HFFc6 (cell line): ENCODE measurements at regions not wholly inside any gene's neighbourhood (a gene's known extent, or its start where the extent isn't known, plus 50 kb on each side); places are given as distances from the start of the nearest gene placed in this dataset.

ENCODE experiments used
- DNase-seq: peaks from one replicate; pipeline ENCODE4 v3.0.0-alpha.2; 2018
- H3K27ac Mint-ChIP-seq: 2 replicates; pipeline ENCODE4 v1.8.0; 2020; ENCODE audit warnings: mild to moderate bottlenecking, mixed read lengths
- H3K27me3 Mint-ChIP-seq: 2 replicates; pipeline ENCODE4 v1.8.0; 2021; ENCODE audit warnings: mild to moderate bottlenecking, moderate library complexity, mixed read lengths; ENCODE audit not compliant: insufficient read depth
- H3K36me3 Mint-ChIP-seq: 2 replicates; pipeline ENCODE4 v1.8.0; 2021; ENCODE audit warnings: low read depth, mixed read lengths
- H3K4me1 Mint-ChIP-seq: 2 replicates; pipeline ENCODE4 v1.8.0; 2020; ENCODE audit warnings: low read depth, mixed read lengths
- H3K4me3 Mint-ChIP-seq: 2 replicates; pipeline ENCODE4 v1.8.0; 2020; ENCODE audit warnings: mild to moderate bottlenecking, moderate library complexity, mixed read lengths
- H3K9me3 Mint-ChIP-seq: 2 replicates; pipeline ENCODE4 v1.8.0; 2020; ENCODE audit warnings: mild to moderate bottlenecking, mixed read lengths
- TF ChIP-seq, protein P1 (sequence below): fragments of 200-600 bp; sonication (generic); IDR thresholded peaks from 2 replicates; pipeline ENCODE4 v1.5.0; 2021; ENCODE audit warnings: antibody characterized with exemption, mild to moderate bottlenecking

DNA sequence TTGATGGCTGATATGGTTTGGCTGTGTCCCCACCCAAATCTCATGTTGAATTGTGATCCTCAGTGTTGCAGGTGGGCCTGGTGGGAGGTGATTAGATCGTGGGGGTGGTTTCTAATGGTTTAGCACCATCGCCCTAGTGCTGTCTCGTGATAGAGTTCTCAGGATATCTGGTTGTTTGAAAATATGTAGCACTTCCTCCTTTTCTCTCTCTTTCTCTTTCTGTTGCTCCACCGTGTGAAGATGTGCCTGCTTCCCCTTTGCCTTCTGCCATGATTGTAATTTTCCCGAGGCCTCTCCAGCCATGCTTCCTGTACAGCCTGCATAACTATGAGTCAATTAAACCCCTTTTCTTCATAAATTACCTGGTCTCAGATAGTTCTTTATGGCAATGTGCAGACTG lies 111.6 kb downstream of the SREK1 start:
- Mint-ChIP-seq H3K27me3 (peaks cover 4% of the 10 kb centered on the region), H3K4me3 (no peak overlapping the region), H3K4me1 (no peaks in the 10 kb centered on the region), H3K36me3 (no peaks in the 10 kb centered on the region), H3K27ac (no peak overlapping the region), H3K9me3 (peaks cover 4% of the 10 kb centered on the region; the same call in 1 of the 2 replicates)
- TF ChIP-seq, protein P1, sequence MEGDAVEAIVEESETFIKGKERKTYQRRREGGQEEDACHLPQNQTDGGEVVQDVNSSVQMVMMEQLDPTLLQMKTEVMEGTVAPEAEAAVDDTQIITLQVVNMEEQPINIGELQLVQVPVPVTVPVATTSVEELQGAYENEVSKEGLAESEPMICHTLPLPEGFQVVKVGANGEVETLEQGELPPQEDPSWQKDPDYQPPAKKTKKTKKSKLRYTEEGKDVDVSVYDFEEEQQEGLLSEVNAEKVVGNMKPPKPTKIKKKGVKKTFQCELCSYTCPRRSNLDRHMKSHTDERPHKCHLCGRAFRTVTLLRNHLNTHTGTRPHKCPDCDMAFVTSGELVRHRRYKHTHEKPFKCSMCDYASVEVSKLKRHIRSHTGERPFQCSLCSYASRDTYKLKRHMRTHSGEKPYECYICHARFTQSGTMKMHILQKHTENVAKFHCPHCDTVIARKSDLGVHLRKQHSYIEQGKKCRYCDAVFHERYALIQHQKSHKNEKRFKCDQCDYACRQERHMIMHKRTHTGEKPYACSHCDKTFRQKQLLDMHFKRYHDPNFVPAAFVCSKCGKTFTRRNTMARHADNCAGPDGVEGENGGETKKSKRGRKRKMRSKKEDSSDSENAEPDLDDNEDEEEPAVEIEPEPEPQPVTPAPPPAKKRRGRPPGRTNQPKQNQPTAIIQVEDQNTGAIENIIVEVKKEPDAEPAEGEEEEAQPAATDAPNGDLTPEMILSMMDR = no peak
- DNase-seq = no peak

DNA sequence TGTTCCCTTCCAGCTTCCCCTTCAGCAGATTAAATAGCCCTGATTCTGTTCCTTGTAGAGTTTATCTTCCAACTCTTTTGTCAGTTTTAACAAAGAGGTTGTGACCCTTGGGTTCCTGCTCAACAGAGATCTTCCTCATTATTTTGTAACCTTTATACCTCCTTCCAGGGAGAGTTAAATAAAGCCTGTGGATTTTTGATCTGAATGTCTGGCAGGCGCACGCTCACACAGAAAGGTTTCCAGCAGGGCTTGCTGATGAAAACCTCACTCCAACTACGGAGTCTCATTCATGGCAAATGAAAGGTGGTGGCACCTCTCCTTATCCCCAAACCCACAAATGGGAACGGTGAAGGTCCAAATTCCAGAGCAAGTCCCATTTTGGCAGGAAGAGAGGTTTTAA lies 129.0 kb downstream of the SREK1 start:
- Mint-ChIP-seq H3K36me3 (no peaks in the 10 kb centered on the region), H3K4me1 (no peaks in the 10 kb centered on the region), H3K27ac (no peak overlapping the region), H3K9me3 (no peaks in the 10 kb centered on the region), H3K27me3 (peaks cover 12% of the 10 kb centered on the region), H3K4me3 (no peak overlapping the region)
- no peak for DNase-seq
- TF ChIP-seq, protein P1 = no peak

DNA sequence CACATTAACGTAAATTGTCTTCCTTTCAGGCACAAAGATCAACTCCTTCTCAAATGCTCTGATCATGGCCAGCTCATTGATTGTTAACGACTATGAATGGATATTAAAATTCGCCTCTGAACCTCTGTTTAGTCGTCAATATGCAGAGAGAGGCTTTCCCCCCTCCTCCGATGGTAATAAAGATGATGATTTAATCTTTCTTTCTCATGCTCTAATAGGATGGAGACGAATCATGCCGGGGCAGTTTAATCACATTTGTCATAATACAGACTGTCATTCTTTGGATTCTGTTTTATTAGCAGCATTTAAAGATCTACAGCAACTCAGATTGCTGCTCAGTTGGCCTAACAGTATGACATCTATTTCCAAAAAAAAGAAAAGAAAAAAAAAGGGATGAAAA lies 132.9 kb downstream of the SREK1 start:
- Mint-ChIP-seq H3K27ac (no peak overlapping the region), H3K27me3 (peaks cover 15% of the 10 kb centered on the region), H3K36me3 (no peaks in the 10 kb centered on the region), H3K4me1 (no peaks in the 10 kb centered on the region), H3K9me3 (no peaks in the 10 kb centered on the region), H3K4me3 (no peak overlapping the region)
- no peak for DNase-seq
- TF ChIP-seq, protein P1 = no peak

DNA sequence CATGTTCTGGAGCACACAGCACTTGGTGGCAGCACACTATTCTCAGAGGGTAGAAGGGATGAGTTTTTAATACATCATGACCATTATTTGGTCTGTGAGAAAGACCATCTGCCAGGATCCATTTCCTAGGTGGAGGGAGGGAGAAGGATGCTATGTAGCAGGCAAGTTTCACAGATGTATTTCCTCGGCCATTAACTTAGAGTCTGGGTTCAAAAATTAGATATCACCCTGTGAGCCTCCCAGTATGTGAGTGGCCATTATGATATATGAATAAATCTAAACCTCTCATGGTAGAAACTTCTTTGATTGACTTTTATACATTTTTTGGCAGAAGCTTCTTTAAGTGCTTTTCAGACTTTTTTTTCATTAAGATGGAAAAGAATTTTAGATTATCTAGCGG lies 133.9 kb downstream of the SREK1 start:
- Mint-ChIP-seq H3K27me3 (peaks cover 15% of the 10 kb centered on the region), H3K27ac (no peak overlapping the region), H3K9me3 (no peaks in the 10 kb centered on the region), H3K4me3 (no peak overlapping the region), H3K36me3 (no peaks in the 10 kb centered on the region), H3K4me1 (no peaks in the 10 kb centered on the region)
- TF ChIP-seq, protein P1 = no peak
- DNase-seq = no peak

DNA sequence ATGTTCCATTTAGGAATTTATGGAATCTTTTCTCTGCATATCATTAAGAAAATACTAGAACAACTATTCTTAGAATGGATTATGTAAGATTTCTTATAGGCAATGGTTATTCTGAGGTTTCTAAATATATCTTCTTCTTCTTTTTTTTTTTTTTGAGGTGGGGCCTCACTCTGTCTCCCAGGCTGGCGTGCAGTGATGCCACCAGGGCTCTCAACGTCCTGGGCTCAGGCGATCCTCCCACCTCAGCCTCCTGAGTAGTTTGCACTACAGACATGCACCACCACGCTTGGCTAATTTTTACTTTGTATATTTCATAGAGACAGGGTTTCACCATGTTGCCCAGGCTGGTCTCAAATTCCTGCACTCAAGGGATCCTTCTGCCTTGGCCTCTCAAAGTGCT lies 137.2 kb downstream of the SREK1 start:
- Mint-ChIP-seq H3K4me3 (no peak overlapping the region), H3K27ac (no peak overlapping the region), H3K9me3 (no peaks in the 10 kb centered on the region), H3K36me3 (no peaks in the 10 kb centered on the region), H3K27me3 (peaks cover 9% of the 10 kb centered on the region), H3K4me1 (no peaks in the 10 kb centered on the region)
- DNase-seq = no peak
- TF ChIP-seq, protein P1 = no peak
